C4-2B (cell line): ENCODE measurements at regions not wholly inside any gene's neighbourhood (a gene's known extent, or its start where the extent isn't known, plus 50 kb on each side); places are given as distances from the start of the nearest gene placed in this dataset.
"Not testable (repeated sequence)": the region's sequence is repeated elsewhere in the genome, so short reads cannot be mapped to it uniquely, and the experiment has no call there.

Source experiments
- H3K27ac ChIP-seq: fragments of 450-650 bp; 2 replicates; pipeline ENCODE4 v1.5.1; 2017
- ZFX ChIP-seq: fragments of 450-650 bp; IDR thresholded peaks from 2 replicates; pipeline ENCODE4 v1.6.1; 2017
- TF ChIP-seq, protein P1 (sequence below): fragments of 450-650 bp; conservative IDR thresholded peaks from 2 replicates; pipeline ENCODE4 v1.5.1; 2017; ENCODE audit warnings: mild to moderate bottlenecking

DNA sequence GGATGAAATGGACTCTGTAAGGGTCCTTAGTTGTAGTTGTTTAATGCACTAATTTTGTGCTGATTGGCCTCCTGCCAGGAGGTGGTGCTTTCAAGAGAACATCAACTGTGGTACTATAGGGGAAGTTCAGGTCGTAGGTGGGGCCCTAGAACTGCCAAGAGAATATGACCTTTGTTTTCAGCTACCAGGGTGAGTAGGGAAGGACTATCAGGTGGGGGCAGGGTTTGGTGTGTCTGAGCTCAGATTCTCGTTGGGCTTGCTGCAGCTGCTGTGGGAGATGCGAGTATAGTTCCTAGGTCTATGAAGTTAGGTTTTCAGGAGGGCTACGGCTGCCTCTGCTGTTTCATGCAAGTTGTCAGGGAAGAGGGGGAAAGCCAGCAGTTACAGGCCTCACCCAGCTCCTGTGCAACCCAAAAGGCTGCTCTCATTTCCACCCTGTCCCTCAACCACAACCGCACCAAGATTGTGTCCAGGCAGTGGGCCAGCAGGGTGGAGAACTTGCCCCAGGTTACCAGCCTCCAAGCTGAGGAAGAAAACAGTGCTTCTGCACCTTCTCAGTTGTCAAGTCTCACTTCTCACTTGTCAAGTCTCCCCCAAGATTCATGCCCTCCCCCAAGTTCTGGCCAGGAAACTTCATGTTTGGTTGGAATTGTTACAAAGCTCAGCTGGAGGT lies 626.5 kb upstream of the MAP3K7 start:
- H3K27ac ChIP-seq = no peak overlapping the region
- no peak for TF ChIP-seq ZFX
- TF ChIP-seq, protein P1, sequence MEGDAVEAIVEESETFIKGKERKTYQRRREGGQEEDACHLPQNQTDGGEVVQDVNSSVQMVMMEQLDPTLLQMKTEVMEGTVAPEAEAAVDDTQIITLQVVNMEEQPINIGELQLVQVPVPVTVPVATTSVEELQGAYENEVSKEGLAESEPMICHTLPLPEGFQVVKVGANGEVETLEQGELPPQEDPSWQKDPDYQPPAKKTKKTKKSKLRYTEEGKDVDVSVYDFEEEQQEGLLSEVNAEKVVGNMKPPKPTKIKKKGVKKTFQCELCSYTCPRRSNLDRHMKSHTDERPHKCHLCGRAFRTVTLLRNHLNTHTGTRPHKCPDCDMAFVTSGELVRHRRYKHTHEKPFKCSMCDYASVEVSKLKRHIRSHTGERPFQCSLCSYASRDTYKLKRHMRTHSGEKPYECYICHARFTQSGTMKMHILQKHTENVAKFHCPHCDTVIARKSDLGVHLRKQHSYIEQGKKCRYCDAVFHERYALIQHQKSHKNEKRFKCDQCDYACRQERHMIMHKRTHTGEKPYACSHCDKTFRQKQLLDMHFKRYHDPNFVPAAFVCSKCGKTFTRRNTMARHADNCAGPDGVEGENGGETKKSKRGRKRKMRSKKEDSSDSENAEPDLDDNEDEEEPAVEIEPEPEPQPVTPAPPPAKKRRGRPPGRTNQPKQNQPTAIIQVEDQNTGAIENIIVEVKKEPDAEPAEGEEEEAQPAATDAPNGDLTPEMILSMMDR = no peak

DNA sequence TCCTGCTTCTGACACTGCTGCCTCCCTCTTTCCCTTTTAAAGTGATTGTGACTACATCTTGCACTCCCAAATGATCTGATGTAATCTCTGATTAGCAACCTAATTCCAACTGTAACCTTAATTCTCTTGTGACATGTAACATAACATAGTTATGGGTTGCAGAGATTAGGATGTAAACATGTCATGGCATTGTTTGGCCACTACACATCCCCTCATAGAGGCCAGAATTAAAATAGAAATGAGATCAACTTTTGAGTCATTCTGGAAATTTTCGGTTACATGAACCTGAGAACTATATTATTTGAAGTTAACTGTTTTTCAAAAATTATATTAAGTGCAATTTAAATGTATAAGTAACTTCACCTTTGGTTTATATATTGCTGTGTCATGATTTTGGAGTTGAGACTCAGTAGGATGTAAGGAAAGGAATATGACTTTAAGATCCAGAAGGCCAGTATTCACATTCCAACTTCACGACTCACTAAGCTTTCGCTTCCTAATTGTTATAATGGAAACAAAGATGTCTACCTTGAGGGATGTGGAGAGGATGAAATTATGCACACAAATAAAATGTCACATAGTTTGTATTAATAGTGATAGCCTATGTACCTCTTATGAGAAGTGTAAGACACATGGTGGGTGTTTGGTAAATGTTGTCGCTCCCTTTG lies 611.9 kb upstream of the MAP3K7 start:
- no peak for TF ChIP-seq ZFX
- no peak overlapping the region for H3K27ac ChIP-seq

DNA sequence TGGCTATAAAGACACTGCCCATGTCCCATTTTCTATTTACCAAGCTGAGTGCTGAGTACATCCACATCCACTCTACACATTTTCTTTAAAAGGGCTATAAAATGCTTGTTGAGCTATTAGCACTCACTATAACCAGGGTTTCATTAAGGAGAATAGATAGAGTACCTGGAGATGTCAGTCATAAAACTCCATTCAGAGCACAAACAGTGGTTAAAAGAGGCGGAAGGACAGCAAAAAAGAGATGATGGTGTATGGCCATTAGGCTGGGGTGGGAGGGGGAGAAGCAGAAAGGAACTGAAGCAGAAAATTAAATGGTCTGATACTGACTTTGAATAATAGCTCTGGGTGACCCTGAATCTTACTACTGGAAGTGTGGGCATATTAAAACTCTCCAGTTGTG lies 609.9 kb upstream of the MAP3K7 start:
- no peak for TF ChIP-seq ZFX
- H3K27ac ChIP-seq = no peak overlapping the region

DNA sequence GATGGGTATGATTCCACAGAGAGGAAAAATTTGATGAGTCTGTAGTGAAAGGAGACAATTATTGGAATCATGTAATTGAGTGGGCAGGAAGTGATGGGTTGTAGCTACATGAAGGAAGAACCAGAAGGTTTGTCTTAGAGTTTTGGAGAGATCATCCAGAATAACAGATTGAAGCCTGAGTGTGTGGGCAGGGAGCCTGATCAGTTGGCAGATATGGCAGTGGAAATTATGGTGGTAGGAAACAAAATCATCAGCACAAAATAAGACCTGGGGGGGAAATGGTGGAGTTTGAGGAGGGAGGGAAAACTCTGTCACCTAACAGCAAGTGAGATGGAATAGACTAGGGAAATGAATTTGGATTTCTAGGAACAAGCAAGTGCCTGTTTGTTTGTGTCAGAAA lies 606.6 kb upstream of the MAP3K7 start:
- H3K27ac ChIP-seq = no peak overlapping the region
- TF ChIP-seq, protein P1 = no peak
- TF ChIP-seq ZFX = no peak

DNA sequence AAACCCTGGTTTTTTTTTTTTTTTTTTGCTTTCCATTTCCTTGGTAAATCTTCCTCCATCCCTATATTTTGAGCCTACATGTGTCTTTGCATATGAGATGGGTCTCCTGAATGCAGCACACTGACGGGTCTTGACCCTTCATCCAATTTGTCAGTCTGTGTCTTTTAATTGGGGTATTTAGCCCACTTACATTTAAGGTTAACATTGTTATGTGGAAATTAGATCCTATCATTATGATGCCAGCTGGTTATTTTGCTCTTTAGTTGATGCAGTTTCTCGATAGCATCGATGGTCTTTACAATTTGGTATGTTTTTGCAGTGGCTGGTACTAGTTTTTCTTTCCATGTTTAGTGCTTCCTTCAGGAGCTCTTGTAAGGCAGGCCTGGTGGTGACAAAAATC lies 603.2 kb upstream of the MAP3K7 start:
- not testable (repeated sequence) for H3K27ac ChIP-seq

DNA sequence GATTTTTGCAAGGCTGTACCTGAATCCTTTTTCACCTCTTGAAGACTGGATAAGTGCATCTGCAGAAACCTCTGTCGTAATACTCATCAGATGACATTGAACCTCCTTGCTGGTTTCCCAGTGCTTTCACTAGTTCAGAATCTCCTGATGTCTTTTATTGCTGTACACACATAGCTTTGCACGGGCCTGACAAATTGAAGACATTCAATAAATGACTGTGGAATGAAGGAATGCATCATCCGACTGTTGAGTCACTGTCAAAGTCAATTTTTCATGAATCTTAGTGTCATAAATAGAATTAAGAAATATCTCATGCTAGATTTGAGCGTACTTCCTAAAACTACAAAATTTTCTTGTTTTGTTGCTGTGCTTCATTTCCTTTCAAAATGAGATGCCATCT lies 598.2 kb upstream of the MAP3K7 start:
- TF ChIP-seq, protein P1 = no peak
- TF ChIP-seq ZFX = no peak
- H3K27ac ChIP-seq = no peak overlapping the region

DNA sequence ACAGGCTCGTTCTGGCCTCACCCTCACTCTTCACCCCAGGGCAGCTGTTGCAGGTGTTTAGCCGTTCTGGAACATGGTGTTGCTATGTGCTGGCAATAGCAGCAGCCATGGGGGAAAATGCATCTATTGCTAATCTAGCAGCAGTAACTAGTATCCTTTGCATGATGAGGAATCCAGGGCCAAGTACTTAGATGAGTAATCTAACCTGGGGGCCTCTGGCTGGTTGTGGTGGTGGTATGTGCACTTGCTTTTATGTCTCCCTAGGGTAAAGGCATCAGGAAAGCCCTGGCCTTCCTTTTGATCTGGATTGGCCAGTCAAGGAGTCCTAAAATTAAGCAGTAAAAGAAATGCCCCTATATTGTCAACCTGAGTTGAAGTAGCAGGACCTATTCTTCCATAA lies 594.5 kb upstream of the MAP3K7 start:
- TF ChIP-seq ZFX = no peak
- TF ChIP-seq, protein P1 = no peak
- no peak overlapping the region for H3K27ac ChIP-seq

DNA sequence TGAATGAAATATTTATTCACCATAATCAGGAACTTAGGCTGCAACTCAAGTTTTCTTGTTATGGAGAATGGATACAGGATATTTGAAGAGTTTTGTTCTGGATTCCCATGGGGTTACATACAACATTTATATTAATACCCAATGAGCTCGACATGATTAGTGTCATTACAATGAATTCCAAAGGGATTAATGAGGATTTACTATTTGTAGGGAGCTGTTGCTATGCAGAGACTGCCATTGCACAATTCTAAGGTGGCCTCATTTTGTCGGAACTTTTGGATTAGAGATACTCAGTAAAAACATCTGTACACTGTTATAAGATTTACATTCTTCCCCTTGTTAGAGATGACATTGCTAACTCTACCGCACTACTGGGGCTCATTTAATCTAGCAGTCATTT lies 586.8 kb upstream of the MAP3K7 start:
- H3K27ac ChIP-seq = no peak overlapping the region
- TF ChIP-seq ZFX = no peak
- TF ChIP-seq, protein P1 = no peak

DNA sequence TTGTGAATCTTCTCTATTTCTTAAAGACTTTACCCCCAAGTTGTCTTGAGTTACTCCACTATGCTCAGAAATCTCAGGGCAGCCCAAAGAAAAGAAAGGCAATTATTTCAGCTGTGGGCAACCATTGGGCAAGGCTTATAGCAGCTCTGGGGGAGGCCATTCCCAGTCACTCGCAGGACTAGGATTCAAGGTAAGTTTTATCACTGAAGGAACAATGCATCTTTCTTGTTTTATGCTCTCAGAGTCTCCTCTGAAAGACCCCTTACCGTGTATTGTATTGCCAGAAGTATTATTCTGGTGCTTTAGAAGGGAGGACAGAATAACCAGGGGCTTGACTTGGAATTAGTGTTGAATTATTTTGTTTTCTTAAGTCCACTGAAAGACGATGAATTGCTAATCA lies 586.3 kb upstream of the MAP3K7 start:
- no peak for TF ChIP-seq ZFX
- TF ChIP-seq, protein P1 = no peak
- no peak overlapping the region for H3K27ac ChIP-seq
